Tongue (tissue), 1 donor: ENCODE measurements at regions not wholly inside any gene's neighbourhood (a gene's known extent, or its start where the extent isn't known, plus 50 kb on each side); places are given as distances from the start of the nearest gene placed in this dataset.
"Not testable (repeated sequence)": the region's sequence is repeated elsewhere in the genome, so short reads cannot be mapped to it uniquely, and the experiment has no call there.

Experiments
- DNase-seq: peaks from one replicate; pipeline ENCODE4 v3.0.0-alpha.2; 2015

DNA sequence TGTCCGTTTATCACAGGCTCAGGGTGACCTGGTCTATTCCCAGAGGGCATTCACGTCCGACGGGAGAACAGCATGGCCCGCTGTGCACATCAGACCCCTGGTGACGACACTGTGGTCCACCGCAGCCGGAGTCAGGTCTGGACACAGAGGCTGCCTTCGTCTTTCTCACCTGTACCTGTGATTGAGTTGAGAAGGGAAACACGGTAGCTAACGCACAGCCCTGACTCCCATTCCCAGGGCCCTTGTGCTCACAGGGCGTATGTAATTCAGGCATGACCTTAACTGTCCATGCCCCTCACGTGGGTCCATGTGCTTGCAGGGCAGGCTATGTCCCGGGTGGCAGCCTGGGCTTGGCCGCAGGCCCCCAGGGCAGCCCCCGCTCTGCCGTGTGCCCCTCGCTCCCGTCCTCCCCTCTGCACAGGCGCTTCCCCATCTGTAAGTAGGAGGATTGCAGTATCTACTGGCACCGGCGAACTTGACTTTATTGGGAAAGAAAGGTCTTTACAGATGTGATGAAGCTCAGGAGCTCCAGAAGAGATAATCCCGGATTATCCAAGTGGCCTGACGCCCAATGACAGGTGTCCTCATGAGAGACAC, 221.3 kb upstream of the TCERG1L start:
- DNase-seq = no peak

GRCh38 chr10:131533846-131534526, 222.5 kb upstream of the TCERG1L start:
- no peak for DNase-seq

GRCh38 chr10:131534836-131535235, 223.3 kb upstream of the TCERG1L start:
- no peak for DNase-seq

DNA sequence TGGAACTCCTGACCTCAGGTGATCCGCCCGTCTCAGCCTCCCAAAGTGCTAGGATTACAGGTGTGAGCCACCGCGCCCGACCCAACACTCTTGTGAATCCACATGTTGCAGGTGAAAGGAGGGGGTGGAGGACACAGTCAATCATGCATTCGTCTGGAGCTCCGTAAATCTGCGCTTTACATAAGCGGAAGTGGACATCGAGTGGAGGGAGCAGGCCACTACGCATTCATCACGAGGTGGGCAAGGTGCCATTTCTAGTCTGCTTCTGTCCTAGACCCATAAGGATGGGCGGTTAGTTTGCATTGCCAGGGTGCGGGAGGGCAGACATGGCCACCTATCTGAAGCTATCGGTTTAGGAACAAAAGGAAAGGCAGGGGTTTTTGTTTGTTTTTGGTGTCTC, 225.2 kb upstream of the TCERG1L start:
- DNase-seq = no peak

GRCh38 chr10:131537281-131537680, 225.8 kb upstream of the TCERG1L start:
- peak; percentile 74 for DNase-seq

GRCh38 chr10:131544495-131544894, 233.0 kb upstream of the TCERG1L start:
- no peak for DNase-seq

GRCh38 chr10:131546086-131546810, 234.7 kb upstream of the TCERG1L start:
- no peak for DNase-seq

- no peak for DNase-seq
Observed at GRCh38 chr10:131547129-131547799, 235.7 kb upstream of the TCERG1L start.

DNA sequence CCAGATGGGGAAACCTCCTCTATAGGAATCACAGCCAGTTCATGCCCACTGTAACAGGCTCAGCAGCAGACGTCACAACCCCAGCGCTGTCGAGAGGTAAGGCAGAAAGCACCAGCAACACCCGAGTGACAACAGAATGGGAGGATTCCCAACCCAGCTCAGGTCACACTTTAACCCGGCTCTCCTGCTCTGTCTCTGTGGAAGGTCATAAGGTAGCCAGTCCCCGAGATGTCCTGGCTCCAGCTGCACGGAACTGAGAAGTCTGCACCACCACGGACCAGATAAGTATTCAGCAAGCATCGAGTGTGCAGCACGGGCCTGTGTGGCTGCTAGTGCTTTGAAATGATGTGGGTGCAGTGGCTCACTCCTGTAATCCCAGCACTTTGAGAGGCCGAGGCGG, 236.7 kb upstream of the TCERG1L start:
- no peak for DNase-seq

DNA sequence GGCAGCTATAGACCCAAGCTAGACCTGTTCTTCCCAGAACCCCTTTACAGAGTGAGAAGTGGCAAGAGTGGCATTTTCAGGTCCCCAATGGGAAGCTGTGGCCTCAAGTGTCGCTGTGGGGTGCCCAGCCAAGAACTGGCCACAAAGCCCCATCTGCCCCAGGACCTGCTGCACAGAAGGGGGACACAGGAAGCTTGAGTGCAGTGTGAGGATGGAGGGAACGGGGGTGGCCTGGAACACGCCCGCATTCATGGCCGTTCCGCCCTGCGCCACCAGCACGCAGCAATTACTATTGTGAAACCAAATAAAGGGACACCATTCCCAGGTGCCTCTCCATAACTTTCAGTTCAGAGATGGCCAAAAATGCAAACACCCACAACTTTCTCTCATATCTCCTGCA, 237.6 kb upstream of the TCERG1L start:
- no peak for DNase-seq

GRCh38 chr10:131553121-131553520, 241.6 kb upstream of the TCERG1L start:
- DNase-seq = no peak

- no peak for DNase-seq
Observed at GRCh38 chr10:131553581-131553980, 242.1 kb upstream of the TCERG1L start.

DNA sequence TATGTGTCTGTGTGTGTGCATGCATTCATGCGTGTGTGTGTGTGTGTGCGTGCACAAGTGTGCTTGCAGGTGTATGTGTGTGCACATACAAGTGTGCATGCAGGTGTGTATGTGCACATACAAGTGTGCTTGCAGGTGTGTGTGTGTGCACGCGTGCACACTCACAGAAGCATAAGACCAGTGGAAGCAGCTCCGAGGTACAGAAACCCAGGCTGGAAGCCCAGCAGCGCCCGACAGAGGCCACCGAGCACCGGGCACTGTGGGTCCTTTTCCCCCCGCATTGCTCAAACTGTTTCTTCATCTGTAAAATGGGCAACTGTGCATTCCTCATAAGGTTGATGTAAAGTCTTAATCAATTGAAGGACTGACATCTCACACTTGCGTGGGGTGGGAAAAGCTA, 243.3 kb upstream of the TCERG1L start:
- no peak for DNase-seq

DNA sequence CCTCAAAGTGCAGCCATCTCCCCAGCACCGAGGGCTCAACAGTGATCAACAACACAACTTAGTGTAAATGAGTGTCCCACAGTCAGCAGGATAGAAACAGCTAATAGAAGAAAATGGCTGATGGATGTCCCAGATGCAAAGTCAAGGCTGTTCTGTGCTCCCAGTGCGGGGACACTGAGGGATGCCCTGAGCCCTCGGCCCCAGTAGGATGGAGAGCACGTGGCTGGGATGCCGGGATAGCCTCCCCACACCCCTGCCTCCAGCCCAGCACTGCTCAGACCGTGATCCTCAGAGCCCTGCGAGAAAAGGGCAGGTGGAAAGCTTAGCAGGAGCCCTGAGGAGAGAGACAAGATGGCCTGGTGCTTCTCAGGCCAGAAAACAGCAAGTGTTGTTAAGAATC, 243.9 kb upstream of the TCERG1L start:
- no peak for DNase-seq

DNA sequence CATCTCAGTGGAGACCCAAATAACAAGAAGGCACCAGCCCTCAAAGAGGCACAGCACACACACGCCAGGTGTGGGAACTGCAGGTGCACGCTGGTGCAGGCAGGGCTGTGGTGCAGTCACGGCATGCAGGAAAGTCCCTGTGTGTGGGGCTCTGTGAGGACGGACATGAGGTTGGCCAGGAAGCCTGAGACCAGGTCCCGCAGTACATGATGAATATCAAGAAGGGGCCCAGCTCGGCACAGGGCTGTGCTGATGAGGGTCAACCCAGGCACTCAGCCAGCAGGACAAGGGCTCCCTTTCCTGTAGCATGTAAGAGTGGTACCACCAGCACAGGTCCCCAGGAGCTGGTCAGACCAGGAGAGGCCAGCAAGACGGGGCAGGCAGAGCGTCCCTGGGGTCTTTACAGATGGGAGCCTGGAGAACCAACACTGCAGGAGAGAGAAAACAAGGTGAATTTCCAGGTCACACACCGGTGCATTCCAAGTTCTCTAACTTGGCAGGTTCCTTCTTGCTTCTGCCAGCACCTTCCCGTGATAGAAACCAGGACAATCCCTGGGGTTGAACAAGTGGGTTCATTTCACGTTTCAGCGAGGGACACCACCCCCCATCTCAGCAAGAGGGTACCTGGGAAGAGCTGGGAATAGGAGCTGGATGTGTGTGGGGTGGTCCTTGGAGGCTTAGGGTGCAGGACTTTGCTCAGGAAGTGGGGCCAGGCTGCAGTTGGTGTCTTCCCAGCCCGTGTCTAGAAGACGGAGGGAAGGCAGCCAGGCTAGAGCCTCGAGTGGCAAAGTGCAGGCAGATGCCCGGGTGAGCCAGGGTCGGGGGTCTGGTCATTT, 244.8 kb upstream of the TCERG1L start:
- DNase-seq = no peak

GRCh38 chr10:131556897-131557495, 245.5 kb upstream of the TCERG1L start:
- peak; percentile 68 for DNase-seq

- DNase-seq = not testable (repeated sequence)
Observed at GRCh38 chr10:131557956-131558355, 246.4 kb upstream of the TCERG1L start.

- no peak for DNase-seq
Observed at GRCh38 chr10:131559450-131559911, 248.0 kb upstream of the TCERG1L start.

- DNase-seq = no peak
Observed at GRCh38 chr10:131560166-131560565, 248.6 kb upstream of the TCERG1L start.

DNA sequence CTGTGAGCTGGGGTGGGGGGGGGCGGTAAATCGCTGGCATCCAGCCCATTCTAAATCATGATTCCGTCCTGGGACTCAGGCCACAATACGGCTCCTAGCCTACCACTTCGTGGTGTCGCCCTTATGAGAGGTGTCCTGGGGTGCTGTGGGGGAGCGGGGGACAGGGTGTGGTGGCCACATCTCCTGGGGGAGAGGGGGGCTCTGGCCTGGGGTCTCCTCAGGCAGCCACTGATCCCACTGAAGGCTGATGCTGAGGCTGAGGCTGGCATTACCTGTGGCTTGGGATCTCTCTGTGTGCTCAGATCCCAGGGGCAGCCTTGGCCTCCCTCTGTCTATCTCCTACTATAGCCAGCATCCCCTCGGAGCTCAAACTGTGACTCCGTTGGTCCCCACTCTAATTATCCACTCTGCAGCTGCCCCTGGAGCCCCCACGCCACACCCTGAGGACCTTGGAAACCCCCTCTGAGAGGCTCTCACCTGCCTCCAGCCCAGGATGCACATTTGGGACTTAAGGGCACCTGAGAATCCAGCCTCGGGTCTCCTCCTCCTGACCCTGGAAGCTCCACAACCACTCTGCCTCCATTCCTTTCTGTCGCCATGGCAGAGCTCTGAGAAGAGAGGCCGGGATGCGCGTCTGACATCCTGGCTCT, 249.3 kb upstream of the TCERG1L start:
- DNase-seq = no peak

GRCh38 chr10:131561897-131562296, 250.4 kb upstream of the TCERG1L start:
- peak; percentile 15 for DNase-seq
